ENCODE measurements at regions not wholly inside any gene's neighbourhood (a gene's known extent, or its start where the extent isn't known, plus 50 kb on each side); places are given as distances from the start of the nearest gene placed in this dataset.
"Not testable (repeated sequence)": the region's sequence is repeated elsewhere in the genome, so short reads cannot be mapped to it uniquely, and the experiment has no call there.

DNA sequence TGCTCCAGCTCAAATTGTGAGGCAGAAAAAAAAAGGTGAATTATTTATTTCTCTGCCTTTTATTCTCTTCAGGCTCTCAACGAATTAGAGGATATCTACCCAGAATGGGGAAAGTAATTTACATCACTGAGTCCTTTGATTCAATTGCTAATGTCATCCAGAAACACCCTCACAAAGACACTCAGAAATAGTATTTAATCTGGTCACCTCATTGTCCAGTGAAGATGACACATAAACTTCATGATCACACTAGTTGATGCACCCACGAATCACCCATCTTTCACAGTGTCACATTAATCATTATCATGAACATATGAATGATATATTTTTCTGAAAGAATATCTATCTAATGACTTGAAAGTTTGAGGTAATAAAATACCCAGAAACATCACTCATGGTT is 868.5 kb downstream of the BRINP3 start:
- H3K4me3 ChIP-seq: no peak overlapping the region
- no peak for TF ChIP-seq EZH2 (IDR thresholded peaks at IDR 0.05)
- no peak for TF ChIP-seq FOXP2 (optimal IDR thresholded peaks at IDR 0.05; ENCODE audit: control extremely low read depth, extremely low read length, insufficient read depth)
- TF ChIP-seq POLR2AphosphoS5 (IDR thresholded peaks at IDR 0.05; ENCODE audit: borderline replicate concordance, low read depth, low read length): no peak
- H3K36me3 ChIP-seq (ENCODE audit: insufficient read depth, low read length): no peaks in the 10 kb centered on the region
- H3K27ac ChIP-seq: no peak overlapping the region
- no peak for DNase-seq (ENCODE audit: low read depth, low spot score)
- H3K9me3 ChIP-seq (ENCODE audit: low read depth, low read length): no peaks in the 10 kb centered on the region; the same call in 1 of the 2 replicates
- no peak overlapping the region for H3K9ac ChIP-seq (ENCODE audit: insufficient read length)

DNA sequence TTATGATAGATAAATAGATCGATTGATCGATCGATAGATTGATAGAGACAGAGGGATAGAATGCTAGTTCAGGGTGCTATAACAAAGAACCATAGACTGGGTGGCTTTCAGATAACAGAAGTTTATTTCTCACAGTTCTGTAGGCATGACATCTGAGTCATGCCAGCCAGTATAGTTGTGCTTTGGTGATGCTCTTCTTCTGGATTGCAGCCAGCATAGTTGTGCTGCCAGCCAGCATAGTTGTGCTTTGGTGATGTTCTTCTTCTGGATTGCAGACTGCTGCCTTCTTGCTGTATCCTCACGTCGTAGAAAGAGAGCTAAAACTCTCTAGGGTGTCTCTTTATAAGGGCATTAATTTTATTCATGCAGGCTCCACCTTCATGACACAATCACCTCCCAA is 860.8 kb downstream of the BRINP3 start:
- H3K9me3 ChIP-seq (ENCODE audit: low read depth, low read length): no peaks in the 10 kb centered on the region
- DNase-seq (ENCODE audit: low read depth, low spot score): no peak
- no peak overlapping the region for H3K9ac ChIP-seq (ENCODE audit: insufficient read length)
- H3K36me3 ChIP-seq (ENCODE audit: insufficient read depth, low read length): no peaks in the 10 kb centered on the region
- no peak for TF ChIP-seq POLR2AphosphoS5 (IDR thresholded peaks at IDR 0.05; ENCODE audit: borderline replicate concordance, low read depth, low read length)
- TF ChIP-seq EZH2 (IDR thresholded peaks at IDR 0.05): no peak
- no peak for TF ChIP-seq FOXP2 (optimal IDR thresholded peaks at IDR 0.05; ENCODE audit: control extremely low read depth, extremely low read length, insufficient read depth)
- H3K4me3 ChIP-seq: no peak overlapping the region
- no peak overlapping the region for H3K27ac ChIP-seq

- no peak overlapping the region for H3K4me3 ChIP-seq
- no peaks in the 10 kb centered on the region for H3K36me3 ChIP-seq (ENCODE audit: insufficient read depth, low read length)
- DNase-seq (ENCODE audit: low read depth, low spot score): no peak
- H3K9me3 ChIP-seq (ENCODE audit: low read depth, low read length): no peaks in the 10 kb centered on the region
- H3K9ac ChIP-seq (ENCODE audit: insufficient read length): no peak overlapping the region
- TF ChIP-seq FOXP2 (optimal IDR thresholded peaks at IDR 0.05; ENCODE audit: control extremely low read depth, extremely low read length, insufficient read depth) (no peak), EZH2 (IDR thresholded peaks at IDR 0.05) (no peak), POLR2AphosphoS5 (IDR thresholded peaks at IDR 0.05; ENCODE audit: borderline replicate concordance, low read depth, low read length) (no peak)
- H3K27ac ChIP-seq: no peak overlapping the region
These were observed 857.9 kb downstream of the BRINP3 start for GRCh38 chr1:189619682-189620332.

DNA sequence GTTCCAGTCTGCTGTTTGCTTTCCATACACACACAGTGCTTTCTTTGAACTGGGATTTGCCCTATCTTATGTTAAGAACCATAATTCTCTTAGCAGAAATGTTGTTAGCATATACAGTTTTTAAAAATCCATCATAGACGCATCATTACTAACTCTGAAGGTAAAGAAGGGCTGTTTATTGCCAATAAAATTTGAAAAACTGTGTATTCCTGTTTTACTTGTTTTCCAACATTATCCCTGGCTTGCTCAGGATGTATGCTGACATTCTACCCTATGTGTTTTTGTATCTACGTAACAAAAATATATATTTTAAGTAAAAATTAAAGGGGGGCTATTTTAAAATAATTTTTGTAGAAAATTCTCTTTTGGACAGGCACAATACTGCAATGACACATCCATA is 857.2 kb downstream of the BRINP3 start:
- H3K27ac ChIP-seq: no peak overlapping the region

DNA sequence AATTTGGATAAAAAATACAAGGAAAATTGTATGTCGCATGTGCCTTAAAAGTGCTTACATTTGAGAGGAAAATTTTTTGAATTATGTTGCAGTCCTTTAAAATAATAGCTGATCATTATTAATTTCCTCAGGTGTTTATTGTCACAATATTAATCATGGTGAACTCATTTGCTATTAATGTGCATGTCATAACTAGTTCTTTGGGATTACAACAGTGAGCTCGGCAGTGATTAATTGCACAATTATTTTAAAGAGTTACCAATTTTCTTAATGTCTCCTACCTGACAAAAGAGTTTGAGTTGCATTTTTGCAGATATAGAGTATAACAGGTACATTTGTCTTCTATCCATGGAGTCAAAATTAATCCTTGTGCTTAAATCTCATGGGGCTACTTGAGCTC is 854.3 kb downstream of the BRINP3 start:
- H3K27ac ChIP-seq: no peak overlapping the region
- no peak overlapping the region for H3K4me3 ChIP-seq
- DNase-seq (ENCODE audit: low read depth, low spot score): no peak
- TF ChIP-seq POLR2AphosphoS5 (IDR thresholded peaks at IDR 0.05; ENCODE audit: borderline replicate concordance, low read depth, low read length) (no peak), EZH2 (IDR thresholded peaks at IDR 0.05) (no peak), FOXP2 (optimal IDR thresholded peaks at IDR 0.05; ENCODE audit: control extremely low read depth, extremely low read length, insufficient read depth) (no peak)
- H3K36me3 ChIP-seq (ENCODE audit: insufficient read depth, low read length): no peaks in the 10 kb centered on the region
- no peaks in the 10 kb centered on the region for H3K9me3 ChIP-seq (ENCODE audit: low read depth, low read length)
- no peak overlapping the region for H3K9ac ChIP-seq (ENCODE audit: insufficient read length)

More for the DNA sequence above, 857.2 kb downstream of the BRINP3 start:
- Histone ChIP-seq H3K9me3 (ENCODE audit: low read depth, low read length) (no peaks in the 10 kb centered on the region), H3K9ac (ENCODE audit: insufficient read length) (no peak overlapping the region), H3K36me3 (ENCODE audit: insufficient read depth, low read length) (no peaks in the 10 kb centered on the region), H3K4me3 (no peak overlapping the region)
- DNase-seq (ENCODE audit: low read depth, low spot score): no peak
- TF ChIP-seq EZH2 (IDR thresholded peaks at IDR 0.05) (no peak), FOXP2 (optimal IDR thresholded peaks at IDR 0.05; ENCODE audit: control extremely low read depth, extremely low read length, insufficient read depth) (no peak), POLR2AphosphoS5 (IDR thresholded peaks at IDR 0.05; ENCODE audit: borderline replicate concordance, low read depth, low read length) (no peak)

GRCh38 chr1:189627427-189627826 is 850.2 kb downstream of the BRINP3 start:
- no peak overlapping the region for H3K27ac ChIP-seq
- no peaks in the 10 kb centered on the region for H3K9me3 ChIP-seq (ENCODE audit: low read depth, low read length)
- DNase-seq (ENCODE audit: low read depth, low spot score): no peak

DNA sequence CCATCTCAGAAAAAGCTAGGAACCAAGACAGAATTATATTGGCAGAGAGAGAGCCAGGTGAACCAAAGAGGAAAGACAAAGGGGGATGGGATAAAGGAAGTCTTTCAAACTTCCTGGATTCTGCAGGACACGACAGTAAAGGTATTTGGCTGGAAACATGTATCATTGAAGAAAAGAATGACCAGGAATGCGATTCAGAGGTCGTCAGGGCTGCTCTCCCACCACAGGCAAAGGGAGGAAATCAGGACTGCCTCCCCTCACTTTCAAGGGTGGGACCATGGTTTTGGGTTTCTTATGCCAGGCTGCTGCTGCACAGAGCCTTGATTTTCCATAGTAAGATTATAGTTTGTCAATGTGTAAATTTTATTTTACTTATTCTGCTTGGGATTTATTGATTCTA is 848.8 kb downstream of the BRINP3 start:
- Histone ChIP-seq H3K4me3 (no peak overlapping the region), H3K36me3 (ENCODE audit: insufficient read depth, low read length) (no peaks in the 10 kb centered on the region), H3K9me3 (ENCODE audit: low read depth, low read length) (no peaks in the 10 kb centered on the region), H3K27ac (no peak overlapping the region), H3K9ac (ENCODE audit: insufficient read length) (no peak overlapping the region)
- DNase-seq (ENCODE audit: low read depth, low spot score): no peak
- TF ChIP-seq POLR2AphosphoS5 (IDR thresholded peaks at IDR 0.05; ENCODE audit: borderline replicate concordance, low read depth, low read length) (no peak), EZH2 (IDR thresholded peaks at IDR 0.05) (no peak), FOXP2 (optimal IDR thresholded peaks at IDR 0.05; ENCODE audit: control extremely low read depth, extremely low read length, insufficient read depth) (no peak)

More at GRCh38 chr1:189627427-189627826, 850.2 kb downstream of the BRINP3 start:
- Histone ChIP-seq H3K4me3 (no peak overlapping the region), H3K9ac (ENCODE audit: insufficient read length) (no peak overlapping the region), H3K36me3 (ENCODE audit: insufficient read depth, low read length) (no peaks in the 10 kb centered on the region)
- TF ChIP-seq EZH2 (IDR thresholded peaks at IDR 0.05): no peak
- TF ChIP-seq FOXP2 (optimal IDR thresholded peaks at IDR 0.05; ENCODE audit: control extremely low read depth, extremely low read length, insufficient read depth): no peak
- TF ChIP-seq POLR2AphosphoS5 (IDR thresholded peaks at IDR 0.05; ENCODE audit: borderline replicate concordance, low read depth, low read length): no peak

DNA sequence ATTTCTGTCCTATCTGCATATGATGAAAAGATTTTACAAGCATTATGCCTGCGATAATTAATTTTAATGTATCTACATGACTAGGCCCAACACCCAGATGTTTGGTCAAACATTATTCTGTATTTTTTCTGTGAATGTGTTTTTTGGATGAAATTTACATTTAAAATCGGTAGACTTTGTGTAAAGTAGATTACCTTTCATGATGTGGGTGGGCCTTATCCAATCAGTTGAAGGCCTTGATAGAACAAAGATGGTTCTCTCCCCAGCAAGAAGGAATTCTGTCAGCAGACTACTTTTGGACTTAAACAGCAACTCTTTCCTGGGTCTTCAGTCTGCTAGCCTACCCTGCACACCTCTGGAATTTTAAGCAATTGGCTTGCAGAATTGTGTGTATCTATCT is 844.0 kb downstream of the BRINP3 start:
- Histone ChIP-seq H3K4me3 (no peak overlapping the region), H3K9ac (ENCODE audit: insufficient read length) (no peak overlapping the region), H3K9me3 (ENCODE audit: low read depth, low read length) (no peaks in the 10 kb centered on the region), H3K27ac (no peak overlapping the region), H3K36me3 (ENCODE audit: insufficient read depth, low read length) (no peaks in the 10 kb centered on the region)
- TF ChIP-seq POLR2AphosphoS5 (IDR thresholded peaks at IDR 0.05; ENCODE audit: borderline replicate concordance, low read depth, low read length): no peak
- TF ChIP-seq EZH2 (IDR thresholded peaks at IDR 0.05): no peak
- TF ChIP-seq FOXP2 (optimal IDR thresholded peaks at IDR 0.05; ENCODE audit: control extremely low read depth, extremely low read length, insufficient read depth): no peak
- no peak for DNase-seq (ENCODE audit: low read depth, low spot score)

GRCh38 chr1:189637041-189637440 is 840.6 kb downstream of the BRINP3 start:
- no peak overlapping the region for H3K27ac ChIP-seq
- H3K4me3 ChIP-seq: no peak overlapping the region
- TF ChIP-seq POLR2AphosphoS5 (IDR thresholded peaks at IDR 0.05; ENCODE audit: borderline replicate concordance, low read depth, low read length) (no peak), FOXP2 (optimal IDR thresholded peaks at IDR 0.05; ENCODE audit: control extremely low read depth, extremely low read length, insufficient read depth) (no peak), EZH2 (IDR thresholded peaks at IDR 0.05) (no peak)
- no peak overlapping the region for H3K9ac ChIP-seq (ENCODE audit: insufficient read length)
- no peaks in the 10 kb centered on the region for H3K9me3 ChIP-seq (ENCODE audit: low read depth, low read length)
- no peak for DNase-seq (ENCODE audit: low read depth, low spot score)
- H3K36me3 ChIP-seq (ENCODE audit: insufficient read depth, low read length): no peaks in the 10 kb centered on the region

DNA sequence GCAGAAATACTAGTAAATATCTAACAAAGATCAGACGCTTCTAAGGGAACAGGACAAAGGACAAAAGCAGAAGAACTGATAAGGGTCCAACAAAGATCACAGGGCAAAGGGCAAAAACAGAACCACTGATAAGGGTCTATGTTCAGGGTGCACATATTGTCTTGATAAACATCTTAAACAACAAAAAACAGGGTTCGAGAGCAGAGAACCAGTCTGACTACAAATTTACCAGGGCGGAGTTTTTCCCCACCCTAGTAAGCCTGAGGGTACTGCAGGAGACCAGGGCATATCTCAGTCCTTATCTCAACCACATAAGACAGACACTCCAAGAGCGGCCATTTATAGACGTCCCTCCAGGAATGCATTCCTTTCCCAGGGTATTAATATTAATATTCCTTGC is 833.5 kb downstream of the BRINP3 start:
- H3K9ac ChIP-seq (ENCODE audit: insufficient read length); H3K27ac ChIP-seq; H3K9me3 ChIP-seq (ENCODE audit: low read depth, low read length); H3K4me3 ChIP-seq; DNase-seq (ENCODE audit: low read depth, low spot score); H3K36me3 ChIP-seq (ENCODE audit: insufficient read depth, low read length): not testable (repeated sequence)

Measured in SK-N-MC (cell line).